Loucy (cell line): ENCODE measurements at regions not wholly inside any gene's neighbourhood (a gene's known extent, or its start where the extent isn't known, plus 50 kb on each side); places are given as distances from the start of the nearest gene placed in this dataset.

ENCODE experiments used
- H2AFZ ChIP-seq: fragments of 200-600 bp; sonication (generic); 2 replicates; pipeline ENCODE4 v1.6.0; 2016; ENCODE audit warnings: antibody characterized with exemption, mild to moderate bottlenecking, low read length, moderate library complexity
- H3F3A ChIP-seq: fragments of 200-600 bp; 2 replicates; pipeline ENCODE4 v1.6.0; 2016; ENCODE audit warnings: antibody characterized with exemption, low read depth, mild to moderate bottlenecking
- H3K27me3 ChIP-seq: fragments of 200-600 bp; sonication (generic); 2 replicates; pipeline ENCODE4 v1.6.1; 2014; ENCODE audit warnings: low read length, mild to moderate bottlenecking; ENCODE audit not compliant: insufficient read depth, poor library complexity, severe bottlenecking
- H3K36me3 ChIP-seq: fragments of 200-600 bp; sonication (generic); 2 replicates; pipeline ENCODE4 v1.6.1; 2016; ENCODE audit warnings: low read length; ENCODE audit not compliant: insufficient read depth
- H3K4me1 ChIP-seq: fragments of 200-600 bp; sonication (generic); 2 replicates; pipeline ENCODE4 v1.5.1; 2014; ENCODE audit warnings: low read length, mild to moderate bottlenecking; ENCODE audit not compliant: insufficient read depth, poor library complexity, severe bottlenecking
- H3K4me2 ChIP-seq: fragments of 200-600 bp; sonication (generic); 2 replicates; pipeline ENCODE4 v1.6.0; 2014; ENCODE audit warnings: antibody characterized with exemption, low read length, low read depth, mild to moderate bottlenecking; ENCODE audit not compliant: poor library complexity, severe bottlenecking
- H3K4me3 ChIP-seq: fragments of 200-600 bp; sonication (generic); 2 replicates; pipeline ENCODE4 v1.5.1; 2014; ENCODE audit warnings: low read length, mild to moderate bottlenecking, mixed read lengths; ENCODE audit not compliant: poor library complexity, severe bottlenecking
- H3K79me2 ChIP-seq: fragments of 200-600 bp; sonication (generic); 2 replicates; pipeline ENCODE4 v1.6.1; 2014; ENCODE audit warnings: low read length; ENCODE audit not compliant: insufficient read depth
- H3K9ac ChIP-seq: fragments of 200-600 bp; sonication (generic); 2 replicates; pipeline ENCODE4 v1.6.0; 2014; ENCODE audit warnings: mild to moderate bottlenecking, low read depth, low read length, moderate library complexity; ENCODE audit not compliant: poor library complexity, severe bottlenecking
- H3K9me2 ChIP-seq: fragments of 200-600 bp; sonication (generic); replicated peaks from 2 replicates; pipeline ENCODE4 v1.6.1; 2016; ENCODE audit warnings: low read depth, low read length, mixed read lengths
- H3K9me3 ChIP-seq: fragments of 200-600 bp; sonication (generic); 2 replicates; pipeline ENCODE4 v1.6.1; 2014; ENCODE audit warnings: mild to moderate bottlenecking, antibody characterized with exemption, low read length, low read depth; ENCODE audit not compliant: insufficient read depth
- H4K20me1 ChIP-seq: fragments of 200-600 bp; sonication (generic); 2 replicates; pipeline ENCODE4 v1.6.0; 2014; ENCODE audit warnings: antibody characterized with exemption, low read length, mild to moderate bottlenecking; ENCODE audit not compliant: insufficient read depth, poor library complexity, severe bottlenecking
- EZH2phosphoT487 ChIP-seq: fragments of 200-600 bp; IDR thresholded peaks from 2 replicates; pipeline ENCODE4 v1.6.1; 2018; ENCODE audit warnings: antibody characterized with exemption, mild to moderate bottlenecking, moderate library complexity, borderline replicate concordance
- TF ChIP-seq, protein P1 (sequence below): fragments of 200-600 bp; sonication (generic); conservative IDR thresholded peaks from 2 replicates; pipeline ENCODE4 v1.5.1; 2014; ENCODE audit warnings: mild to moderate bottlenecking, antibody characterized with exemption, low read length

DNA sequence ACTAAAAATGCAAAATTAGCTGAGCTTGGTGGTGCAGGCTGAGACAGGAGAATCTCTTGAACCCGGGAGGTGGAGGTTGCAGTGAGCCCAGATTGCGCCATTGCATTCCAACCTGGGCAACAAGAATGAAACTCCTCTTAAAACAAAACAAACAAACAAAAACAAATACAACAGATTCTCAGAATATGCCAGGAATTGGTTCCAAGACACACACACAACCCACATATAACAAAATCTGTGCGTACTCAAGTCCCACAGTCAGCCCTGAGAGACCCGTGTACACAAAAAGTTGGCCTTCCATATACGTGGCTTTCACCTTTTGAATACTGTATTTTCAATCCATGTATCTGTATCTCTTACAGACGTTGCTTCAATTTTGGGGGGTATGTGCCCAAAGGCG is 98.9 kb upstream of the MARCKS start:
- Histone ChIP-seq H3K9ac (no peak overlapping the region), H3K27me3 (no peaks in the 10 kb centered on the region), H3K9me2 (no peaks in the 10 kb centered on the region), H3K4me2 (no peak overlapping the region), H4K20me1 (no peaks in the 10 kb centered on the region), H3K79me2 (no peaks in the 10 kb centered on the region), H3K36me3 (no peaks in the 10 kb centered on the region), H3F3A (no peaks in the 10 kb centered on the region), H3K9me3 (no peaks in the 10 kb centered on the region), H3K4me3 (no peak overlapping the region), H3K4me1 (no peaks in the 10 kb centered on the region), H2AFZ (no peak overlapping the region)
- TF ChIP-seq EZH2phosphoT487 = no peak
- TF ChIP-seq, protein P1, sequence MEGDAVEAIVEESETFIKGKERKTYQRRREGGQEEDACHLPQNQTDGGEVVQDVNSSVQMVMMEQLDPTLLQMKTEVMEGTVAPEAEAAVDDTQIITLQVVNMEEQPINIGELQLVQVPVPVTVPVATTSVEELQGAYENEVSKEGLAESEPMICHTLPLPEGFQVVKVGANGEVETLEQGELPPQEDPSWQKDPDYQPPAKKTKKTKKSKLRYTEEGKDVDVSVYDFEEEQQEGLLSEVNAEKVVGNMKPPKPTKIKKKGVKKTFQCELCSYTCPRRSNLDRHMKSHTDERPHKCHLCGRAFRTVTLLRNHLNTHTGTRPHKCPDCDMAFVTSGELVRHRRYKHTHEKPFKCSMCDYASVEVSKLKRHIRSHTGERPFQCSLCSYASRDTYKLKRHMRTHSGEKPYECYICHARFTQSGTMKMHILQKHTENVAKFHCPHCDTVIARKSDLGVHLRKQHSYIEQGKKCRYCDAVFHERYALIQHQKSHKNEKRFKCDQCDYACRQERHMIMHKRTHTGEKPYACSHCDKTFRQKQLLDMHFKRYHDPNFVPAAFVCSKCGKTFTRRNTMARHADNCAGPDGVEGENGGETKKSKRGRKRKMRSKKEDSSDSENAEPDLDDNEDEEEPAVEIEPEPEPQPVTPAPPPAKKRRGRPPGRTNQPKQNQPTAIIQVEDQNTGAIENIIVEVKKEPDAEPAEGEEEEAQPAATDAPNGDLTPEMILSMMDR = no peak

DNA sequence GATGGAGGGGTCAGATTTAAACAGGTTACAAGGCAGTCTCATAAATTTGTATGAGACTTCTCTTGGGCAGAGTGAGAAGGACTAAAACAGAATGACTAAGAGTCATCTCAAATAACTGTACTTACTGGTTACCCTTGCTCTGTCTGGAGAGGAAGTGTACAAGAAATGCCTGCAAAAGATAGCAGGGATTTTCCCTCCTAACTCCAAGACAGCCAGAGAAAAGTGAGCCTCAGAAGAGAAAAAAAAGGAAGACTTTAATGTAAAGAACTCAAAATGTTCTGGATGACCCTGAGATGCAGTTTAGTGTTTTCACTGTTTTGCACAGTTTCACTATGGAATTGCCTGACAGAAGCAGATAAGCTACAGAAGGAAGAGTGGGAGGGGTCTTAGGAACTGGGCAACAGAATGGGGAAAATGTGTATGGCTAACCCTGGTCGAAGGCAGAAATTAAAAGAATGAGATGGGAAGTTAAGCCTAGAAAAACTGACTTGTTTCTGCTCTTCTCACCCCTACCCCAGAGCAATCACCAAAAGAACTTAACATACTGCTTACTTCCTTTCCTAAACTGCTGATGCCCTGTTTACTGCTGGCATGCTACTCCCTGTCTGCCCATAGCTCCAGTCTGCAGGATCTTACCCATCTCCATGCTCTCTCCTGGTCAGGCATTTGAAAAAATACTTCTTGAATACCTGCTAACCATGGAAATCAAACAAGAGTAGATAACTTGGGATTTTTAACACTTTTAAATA is 98.1 kb upstream of the MARCKS start:
- Histone ChIP-seq H3K36me3 (no peaks in the 10 kb centered on the region), H3K9me2 (no peaks in the 10 kb centered on the region), H3F3A (no peaks in the 10 kb centered on the region), H3K4me1 (no peaks in the 10 kb centered on the region), H3K9ac (no peak overlapping the region), H3K4me3 (no peak overlapping the region), H2AFZ (no peak overlapping the region), H3K27me3 (no peaks in the 10 kb centered on the region), H3K79me2 (no peaks in the 10 kb centered on the region), H3K9me3 (no peaks in the 10 kb centered on the region), H4K20me1 (no peaks in the 10 kb centered on the region), H3K4me2 (no peak overlapping the region)
- no peak for TF ChIP-seq EZH2phosphoT487
- TF ChIP-seq, protein P1 = no peak

DNA sequence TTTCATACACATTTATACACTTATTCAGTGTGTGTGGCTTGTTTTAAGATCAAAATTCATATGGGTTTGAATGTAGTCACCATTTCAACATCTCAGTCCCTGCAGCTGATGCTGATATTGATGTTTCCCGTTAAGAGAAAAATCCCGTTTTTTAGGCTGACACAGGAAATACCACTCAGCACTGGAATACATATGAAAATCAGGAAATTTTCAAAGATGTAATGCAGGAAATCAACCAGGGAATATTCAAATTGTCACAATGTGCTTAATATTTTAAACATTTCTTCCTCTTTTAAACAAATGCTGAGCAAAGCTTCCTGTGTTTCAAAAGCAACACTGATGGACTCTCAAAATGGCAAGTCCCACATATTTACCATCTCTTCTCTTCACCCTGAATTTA is 94.5 kb upstream of the MARCKS start:
- no peaks in the 10 kb centered on the region for H3K27me3 ChIP-seq
- no peaks in the 10 kb centered on the region for H3K36me3 ChIP-seq
- no peak overlapping the region for H3K9ac ChIP-seq
- no peaks in the 10 kb centered on the region for H3K79me2 ChIP-seq
- H3F3A ChIP-seq = no peaks in the 10 kb centered on the region
- no peaks in the 10 kb centered on the region for H3K4me1 ChIP-seq
- TF ChIP-seq, protein P1 = no peak
- no peak for TF ChIP-seq EZH2phosphoT487
- H3K4me2 ChIP-seq = no peak overlapping the region
- H4K20me1 ChIP-seq = no peaks in the 10 kb centered on the region
- H3K9me2 ChIP-seq = no peaks in the 10 kb centered on the region
- H3K9me3 ChIP-seq = no peaks in the 10 kb centered on the region
- no peak overlapping the region for H3K4me3 ChIP-seq
- H2AFZ ChIP-seq = no peak overlapping the region
